ENCODE measurements at regions not wholly inside any gene's neighbourhood (a gene's known extent, or its start where the extent isn't known, plus 50 kb on each side); places are given as distances from the start of the nearest gene placed in this dataset.
"Not testable (repeated sequence)": the region's sequence is repeated elsewhere in the genome, so short reads cannot be mapped to it uniquely, and the experiment has no call there.

- DNase-seq: no peak
Observed at GRCh38 chr16:59342669-59343068, 608.6 kb upstream of the GOT2 start.

- DNase-seq: no peak
Observed at GRCh38 chr16:59341368-59341767, 607.3 kb upstream of the GOT2 start.

DNA sequence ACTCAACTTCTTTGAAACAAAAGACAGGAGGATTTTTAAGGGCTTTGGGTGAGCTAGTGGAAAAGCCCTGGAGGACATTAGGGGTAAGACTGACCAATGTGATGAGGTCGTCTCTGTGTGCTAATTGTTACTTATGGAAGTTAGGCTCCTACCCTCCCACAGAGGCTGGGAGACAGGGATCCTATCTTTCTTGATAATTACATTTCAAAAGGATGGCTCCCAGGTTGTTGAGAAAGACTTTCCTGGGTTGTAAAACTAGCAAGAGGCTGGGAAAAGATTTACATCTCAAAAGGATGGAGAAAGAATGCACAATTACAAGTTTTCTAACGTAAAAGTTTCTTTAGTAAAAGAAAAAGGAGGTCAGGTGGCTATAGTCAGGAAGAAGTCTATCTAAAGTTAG, 605.8 kb upstream of the GOT2 start:
- no peak for DNase-seq

DNA sequence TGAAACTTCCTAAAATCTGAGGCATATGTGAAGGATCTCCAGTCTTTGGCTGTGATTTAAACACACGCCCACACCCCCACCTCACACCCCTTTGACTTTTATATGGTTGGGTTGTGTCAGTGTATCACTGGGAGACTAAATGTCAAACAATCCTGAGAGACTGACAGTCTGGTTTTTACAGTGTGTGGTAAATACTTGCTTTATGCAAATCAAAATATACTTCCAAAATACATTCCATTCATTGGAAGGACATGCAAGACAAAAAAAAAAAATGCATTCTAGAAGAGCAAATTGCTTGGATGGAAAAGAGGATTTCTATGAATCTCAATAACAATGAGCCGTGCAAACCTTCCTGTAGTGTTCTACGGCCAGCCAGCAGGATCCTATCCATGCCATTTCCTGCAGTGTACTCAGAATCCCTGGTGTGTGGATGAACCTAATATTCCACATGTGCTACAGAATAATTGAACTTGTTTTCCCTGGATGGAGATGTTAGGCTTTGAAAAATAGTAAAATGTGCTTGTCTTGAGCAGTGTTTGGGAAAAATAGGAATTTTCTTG, 602.1 kb upstream of the GOT2 start:
- no peak for DNase-seq

GRCh38 chr16:59331708-59332107, 597.6 kb upstream of the GOT2 start:
- not testable (repeated sequence) for DNase-seq

DNA sequence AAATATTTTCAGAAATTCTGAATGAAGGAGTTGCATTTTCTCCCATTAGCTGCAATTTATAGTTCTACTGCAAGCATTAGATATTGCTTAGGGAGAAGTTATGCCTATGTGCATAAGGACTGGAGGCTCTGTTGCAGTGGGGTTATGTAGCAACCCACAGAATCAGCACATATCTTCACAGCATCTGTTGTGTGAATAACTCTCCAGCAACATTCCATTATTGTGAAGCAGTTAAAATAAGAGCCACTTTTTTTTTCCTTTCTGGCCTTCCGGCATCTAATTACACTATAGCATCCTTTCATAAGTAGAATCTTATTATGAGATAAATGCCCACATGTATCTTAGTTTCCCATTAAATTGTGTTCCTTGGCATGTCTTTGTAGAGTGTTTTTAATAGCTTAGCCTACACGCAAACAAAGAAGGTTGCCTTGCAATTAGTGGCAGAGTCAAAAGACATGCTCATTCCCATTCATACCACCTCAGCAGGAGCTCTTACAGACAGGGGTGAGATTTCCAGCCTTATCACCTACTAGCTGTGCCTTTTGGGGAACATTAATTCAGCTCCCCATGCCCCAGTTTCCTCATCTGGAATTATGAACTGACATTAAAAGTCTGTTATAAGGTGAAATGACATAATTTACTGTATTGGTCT, 596.0 kb upstream of the GOT2 start:
- DNase-seq: no peak

- no peak for DNase-seq
Observed at GRCh38 chr16:59328961-59329360, 594.8 kb upstream of the GOT2 start.

DNA sequence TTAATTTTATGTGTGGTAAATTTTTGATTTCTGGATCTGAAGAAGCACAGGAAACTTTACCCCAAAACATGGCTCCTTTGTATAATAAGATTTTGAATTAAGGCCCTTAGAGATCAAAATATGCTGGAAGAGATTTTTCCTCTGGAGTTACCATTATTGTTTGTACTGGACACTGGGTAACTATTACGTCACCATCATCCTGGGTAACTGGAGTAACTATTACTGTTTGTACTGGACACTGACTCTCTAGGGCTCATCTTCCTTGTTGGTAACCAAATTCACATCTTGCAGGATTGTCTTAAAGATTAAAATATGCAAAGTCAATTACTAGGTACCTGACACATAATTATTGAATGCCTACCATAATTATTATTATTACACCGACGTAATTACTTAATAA, 593.8 kb upstream of the GOT2 start:
- no peak for DNase-seq

DNA sequence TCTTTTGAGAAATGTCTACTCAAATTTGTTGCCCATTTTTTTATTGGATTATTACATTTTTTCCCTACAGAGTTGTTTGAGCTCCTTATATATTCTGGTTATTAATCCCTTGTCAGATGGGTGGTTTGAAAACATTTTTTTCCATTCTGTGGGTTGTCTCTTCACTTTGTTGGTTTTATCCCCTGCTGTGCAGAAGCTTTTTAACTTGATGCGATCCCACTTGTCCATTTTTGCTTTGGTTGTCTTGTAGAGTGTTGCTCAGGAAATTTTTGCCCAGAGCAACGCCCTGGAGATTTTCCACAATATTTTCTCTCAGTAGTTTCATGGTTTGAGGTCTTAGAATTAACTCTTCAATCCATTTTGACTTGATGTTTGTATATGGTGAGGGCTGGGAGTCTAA, 592.8 kb upstream of the GOT2 start:
- DNase-seq: no peak

- DNase-seq: no peak
Observed at GRCh38 chr16:59324462-59324861, 590.3 kb upstream of the GOT2 start.

DNA sequence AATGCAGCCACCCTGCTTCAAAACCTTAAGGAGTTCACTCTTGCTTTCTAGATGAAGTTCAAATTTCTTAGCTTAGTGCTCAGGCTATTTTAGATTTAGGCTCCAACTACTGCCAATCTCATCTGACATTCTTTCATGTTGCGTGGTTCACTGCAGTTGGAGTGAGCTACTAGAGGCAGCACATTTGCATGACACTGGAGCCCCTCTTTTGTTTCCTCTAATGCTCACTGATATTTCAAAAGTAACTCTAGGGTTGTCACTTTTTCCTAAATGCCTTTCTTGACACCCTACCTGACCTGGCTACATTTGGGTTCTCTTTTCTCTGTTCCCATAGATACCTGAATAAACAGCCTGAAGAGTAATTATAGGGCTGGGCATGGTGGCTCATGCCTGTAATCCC, 586.5 kb upstream of the GOT2 start:
- no peak for DNase-seq

GRCh38 chr16:59319871-59320270, 585.8 kb upstream of the GOT2 start:
- no peak for DNase-seq

GRCh38 chr16:59305850-59306249, 571.7 kb upstream of the GOT2 start:
- DNase-seq: no peak

GRCh38 chr16:59296888-59297287, 562.8 kb upstream of the GOT2 start:
- no peak for DNase-seq

DNA sequence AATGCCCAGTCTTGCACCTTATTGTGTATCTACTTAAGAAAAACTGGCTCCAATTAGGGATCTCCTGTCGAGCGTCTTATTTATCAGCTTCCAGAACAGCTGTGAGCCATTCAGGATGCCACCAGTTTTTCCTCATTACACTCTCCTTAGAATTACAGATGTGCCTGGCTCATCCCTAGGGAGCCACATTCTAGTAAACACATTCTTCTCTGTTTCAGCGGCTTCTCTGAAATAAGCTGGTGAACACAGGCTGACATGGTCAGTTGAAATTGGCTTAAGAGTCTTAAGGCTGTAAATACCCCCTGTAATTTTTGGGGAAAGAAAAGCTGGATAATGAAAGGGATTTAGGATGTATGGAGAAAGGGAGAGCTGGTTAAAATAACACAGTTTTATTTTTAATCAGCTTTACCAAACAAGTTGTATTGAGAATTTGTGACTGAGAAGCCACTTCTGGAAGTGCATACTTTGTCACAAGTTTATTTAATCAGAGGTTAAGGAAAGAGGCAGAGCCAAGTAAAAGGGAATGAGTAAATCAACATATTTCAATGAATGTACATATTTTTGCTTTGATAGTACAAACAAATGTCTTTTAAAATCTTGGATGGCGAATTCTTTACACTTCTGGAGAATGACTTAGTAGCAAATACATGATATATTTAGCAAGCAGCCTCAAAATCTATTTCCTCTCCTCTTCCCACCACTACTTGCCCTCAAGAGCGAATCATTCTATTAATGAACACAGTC, 562.0 kb upstream of the GOT2 start:
- DNase-seq: no peak

DNA sequence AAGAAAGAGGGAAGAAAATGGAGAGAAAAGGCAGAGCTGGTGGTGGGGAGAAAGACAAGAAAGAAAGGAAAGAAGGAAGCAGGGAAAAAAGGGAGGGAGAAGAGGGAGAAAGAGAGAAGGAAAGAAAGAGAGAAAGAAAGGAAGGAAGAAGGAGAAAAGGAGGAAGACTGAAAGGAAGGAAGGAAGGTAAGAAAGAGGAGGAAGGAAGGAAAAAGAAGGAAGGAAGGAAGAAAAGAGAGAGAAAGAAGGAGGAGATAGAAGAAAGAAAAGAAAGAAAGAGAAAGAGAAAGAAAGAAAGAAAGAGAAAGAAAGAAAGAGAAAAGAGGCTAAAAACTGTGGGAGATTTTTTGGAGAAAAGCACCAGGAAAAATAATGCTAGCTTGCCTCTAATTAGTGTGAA, 561.4 kb upstream of the GOT2 start:
- no peak for DNase-seq

GRCh38 chr16:59290718-59291117, 556.6 kb upstream of the GOT2 start:
- no peak for DNase-seq

- no peak for DNase-seq
Observed at GRCh38 chr16:59289151-59289550, 555.0 kb upstream of the GOT2 start.

- no peak for DNase-seq
Observed at GRCh38 chr16:59274141-59274540, 540.0 kb upstream of the GOT2 start.

DNA sequence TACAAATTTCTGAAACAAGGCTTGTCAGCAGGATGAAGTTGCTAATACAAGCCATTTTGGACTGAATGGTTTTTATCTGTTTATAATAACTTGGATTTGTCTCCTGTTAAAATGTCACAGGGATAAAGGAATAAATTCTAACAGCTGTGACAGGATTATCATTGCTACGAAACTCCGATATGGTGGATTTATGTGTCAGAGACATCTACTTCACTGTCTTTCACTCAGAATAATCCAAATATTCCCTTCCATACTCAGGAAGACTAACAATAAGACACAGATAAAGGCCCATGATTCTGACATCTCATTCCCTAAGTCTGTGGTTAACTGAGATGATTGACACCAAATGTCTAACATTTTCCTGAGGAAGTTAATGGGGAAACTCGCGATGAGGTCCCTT, 529.8 kb upstream of the GOT2 start:
- no peak for DNase-seq

DNA sequence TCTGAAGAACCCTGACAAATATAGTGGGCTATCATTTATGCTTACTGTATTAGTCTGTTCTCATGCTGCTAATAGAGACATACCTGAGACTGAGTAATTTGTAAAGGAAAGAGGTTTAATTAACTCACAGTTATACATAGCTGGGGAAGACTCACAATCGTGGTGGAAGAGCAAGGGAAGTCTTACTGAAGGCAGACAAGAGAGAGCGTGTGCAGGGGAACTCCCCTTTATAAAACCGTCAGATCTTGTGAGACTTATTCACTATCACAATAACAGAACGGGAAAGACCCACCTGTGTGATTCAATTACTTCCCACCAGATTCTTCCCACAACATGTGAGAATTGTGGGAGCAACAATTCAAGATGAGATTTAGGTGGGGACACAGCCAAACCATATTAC, 526.8 kb upstream of the GOT2 start:
- no peak for DNase-seq

DNA sequence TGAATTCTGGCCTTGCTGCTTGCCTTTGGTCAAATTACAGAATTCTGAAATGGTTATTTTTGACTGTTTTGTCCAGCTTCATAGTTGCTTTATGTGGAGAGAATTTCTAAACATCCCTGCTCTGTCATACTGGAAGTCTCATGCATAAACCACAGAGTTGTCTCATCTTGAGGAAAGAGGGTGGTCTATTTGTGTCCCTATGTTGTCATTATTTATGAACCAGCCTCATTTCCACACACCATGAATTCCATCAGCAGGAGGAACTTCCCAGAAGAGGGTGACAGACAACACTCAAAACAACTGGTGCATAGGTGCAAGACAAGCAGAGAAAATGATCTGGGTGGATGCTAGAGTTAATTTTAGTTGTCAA, 525.8 kb upstream of the GOT2 start:
- no peak for DNase-seq

- no peak for DNase-seq
Observed at GRCh38 chr16:59259074-59259949, 525.2 kb upstream of the GOT2 start.

GRCh38 chr16:59252317-59252716, 518.2 kb upstream of the GOT2 start:
- DNase-seq: no peak

Measured in activated CD4-positive, alpha-beta T cell treated with anti-CD3 and anti-CD28 coated beads, Interleukin-2, Interleukin-6, amounts not matched to agents 100 ng/mL and 50 ng/mL, durations not matched to agents 16 hours and 8 hours (primary cell).